Hypothalamus (tissue), 51 donors: ENCODE measurements at regions not wholly inside any gene's neighbourhood (a gene's known extent, or its start where the extent isn't known, plus 50 kb on each side); places are given as distances from the start of the nearest gene placed in this dataset.
"Not testable (repeated sequence)": the region's sequence is repeated elsewhere in the genome, so short reads cannot be mapped to it uniquely, and the experiment has no call there.

Experiments
- DNase-seq, 51 donors: peaks; one replicate each; lab custom pipeline; 2025; lab: John Stamatoyannopoulos, UW

DNA sequence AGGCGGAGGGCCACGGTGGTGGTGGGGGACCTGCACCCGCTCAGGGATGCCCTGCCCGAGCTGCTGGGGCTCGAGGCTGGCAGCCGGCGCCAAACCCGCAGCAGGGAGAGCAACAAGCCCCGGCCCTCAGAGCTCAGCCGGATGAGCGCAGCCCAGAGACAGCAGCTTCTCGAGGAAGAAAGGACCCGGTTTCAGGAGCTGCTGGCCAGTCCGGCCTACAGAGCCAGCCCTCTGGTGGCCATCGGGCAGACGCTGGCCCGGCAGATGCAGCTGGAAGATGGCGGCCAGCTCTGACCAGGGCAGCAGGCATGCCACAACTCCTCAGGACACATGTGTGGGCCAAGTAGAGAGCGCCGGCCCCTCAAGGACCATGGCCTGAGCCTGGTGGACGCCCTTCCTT, 484.4 kb downstream of the TUBA3C start:
- not testable (repeated sequence) for DNase-seq

DNA sequence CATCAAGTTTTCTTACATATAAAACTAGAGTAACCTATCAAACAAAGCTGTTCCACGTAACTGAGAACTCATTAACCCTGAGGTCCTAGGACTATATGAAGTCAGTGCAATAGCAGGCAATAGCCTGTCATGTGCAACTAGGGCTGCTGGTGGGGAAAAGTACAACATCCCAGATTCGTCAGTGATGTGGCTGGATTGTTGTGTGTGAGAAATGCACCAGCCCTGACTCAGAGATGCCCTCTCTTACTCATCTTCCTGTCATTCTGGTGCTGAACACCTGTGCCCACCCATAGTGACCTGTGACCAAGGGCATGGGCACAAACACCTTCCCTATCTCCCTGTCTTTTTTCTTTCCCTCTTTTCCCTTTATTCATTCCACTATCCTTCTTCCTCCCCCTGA, 504.2 kb downstream of the TUBA3C start:
- not testable (repeated sequence) for DNase-seq

DNA sequence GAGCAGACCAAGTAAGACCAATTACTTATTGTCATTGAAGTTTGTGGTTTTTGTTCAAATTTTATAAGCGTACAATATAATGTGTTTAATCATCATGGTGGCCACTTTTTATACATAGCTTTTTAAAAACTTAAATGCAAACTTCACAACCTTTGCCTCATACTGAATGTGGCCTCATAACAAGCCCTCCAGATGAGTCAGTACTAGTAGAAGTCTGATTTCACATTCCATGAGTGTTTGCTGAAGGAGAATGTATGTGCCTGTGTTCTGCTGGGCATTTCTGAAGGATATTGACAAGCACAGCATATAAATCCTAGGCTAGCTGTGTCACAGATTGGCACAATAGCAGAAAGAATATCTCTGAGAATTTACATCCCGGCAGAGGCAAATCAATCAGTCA, 506.4 kb downstream of the TUBA3C start:
- DNase-seq = not testable (repeated sequence)

DNA sequence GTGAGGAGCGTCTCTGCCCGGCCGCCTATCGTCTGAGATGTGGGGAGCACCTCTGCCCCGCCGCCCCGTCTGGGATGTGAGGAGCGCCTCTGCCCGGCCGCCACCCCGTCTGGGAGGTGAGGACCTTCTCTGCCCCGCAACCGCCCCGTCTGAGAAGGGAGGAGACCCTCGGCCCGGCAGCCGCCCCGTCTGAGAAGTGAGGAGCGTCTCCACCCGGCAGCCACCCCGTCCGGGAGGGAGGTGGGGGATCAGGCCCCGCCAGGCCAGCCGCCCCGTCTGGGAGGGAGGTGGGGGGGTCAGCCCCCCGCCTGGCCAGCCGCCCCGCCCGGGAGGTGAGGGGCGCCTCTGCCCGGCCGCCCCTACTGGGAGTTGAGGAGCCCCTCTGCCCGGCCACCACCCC, 507.8 kb downstream of the TUBA3C start:
- DNase-seq = not testable (repeated sequence)

DNA sequence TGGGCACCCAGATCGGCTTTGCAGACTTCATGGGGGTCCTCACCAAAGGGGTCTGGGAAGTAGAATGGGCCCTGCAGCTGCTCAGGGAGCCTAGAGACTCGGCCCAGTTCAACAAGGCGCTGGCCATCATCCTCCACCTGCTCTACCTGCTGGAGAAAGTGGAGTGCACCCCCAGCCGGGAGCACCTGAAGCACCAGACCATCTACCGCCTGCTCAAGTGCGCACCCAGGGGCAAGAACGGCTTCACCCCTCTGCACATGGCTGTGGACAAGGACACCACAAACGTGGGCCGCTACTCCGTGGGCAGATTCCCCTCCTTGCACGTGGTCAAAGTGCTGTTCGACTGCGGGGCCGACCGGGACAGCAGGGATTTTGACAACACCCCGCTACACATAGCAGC, 515.0 kb downstream of the TUBA3C start:
- not testable (repeated sequence) for DNase-seq

DNA sequence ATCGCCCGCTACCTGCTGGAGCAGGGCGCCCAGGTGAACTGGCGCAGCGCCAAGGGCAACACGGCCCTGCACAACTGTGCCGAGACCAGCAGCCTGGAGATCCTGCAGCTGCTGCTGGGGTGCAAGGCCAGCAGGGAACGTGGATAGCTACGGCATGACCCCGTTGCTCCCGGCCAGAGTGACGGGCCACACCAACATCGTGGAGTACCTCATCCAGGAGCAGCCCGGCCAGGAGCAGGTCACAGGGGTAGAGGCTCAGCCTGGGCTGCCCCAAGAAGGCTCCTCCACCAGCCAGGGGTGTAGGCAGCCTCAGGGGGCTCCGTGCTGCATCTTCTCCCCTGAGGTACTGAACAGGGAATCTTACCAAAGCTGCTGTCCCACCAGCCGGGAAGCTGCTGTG, 515.9 kb downstream of the TUBA3C start:
- not testable (repeated sequence) for DNase-seq

DNA sequence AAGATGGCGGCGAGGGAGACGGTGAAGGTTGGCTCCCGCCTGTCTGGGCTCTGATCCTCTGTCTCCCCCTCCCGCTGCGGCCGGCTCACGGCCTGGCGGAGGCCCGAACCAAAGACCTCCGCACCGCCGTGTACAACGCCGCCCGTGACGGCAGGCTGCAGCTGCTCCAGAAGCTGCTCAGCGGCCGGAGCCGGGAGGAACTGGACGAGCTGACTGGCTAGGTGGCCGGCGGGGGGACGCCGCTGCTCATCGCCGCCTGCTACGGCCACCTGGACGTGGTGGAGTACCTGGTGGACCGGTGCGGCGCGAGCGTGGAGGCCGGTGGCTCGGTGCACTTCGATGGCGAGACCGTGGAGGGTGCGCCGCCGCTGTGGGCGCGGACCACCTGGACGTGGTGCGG, 516.5 kb downstream of the TUBA3C start:
- not testable (repeated sequence) for DNase-seq

DNA sequence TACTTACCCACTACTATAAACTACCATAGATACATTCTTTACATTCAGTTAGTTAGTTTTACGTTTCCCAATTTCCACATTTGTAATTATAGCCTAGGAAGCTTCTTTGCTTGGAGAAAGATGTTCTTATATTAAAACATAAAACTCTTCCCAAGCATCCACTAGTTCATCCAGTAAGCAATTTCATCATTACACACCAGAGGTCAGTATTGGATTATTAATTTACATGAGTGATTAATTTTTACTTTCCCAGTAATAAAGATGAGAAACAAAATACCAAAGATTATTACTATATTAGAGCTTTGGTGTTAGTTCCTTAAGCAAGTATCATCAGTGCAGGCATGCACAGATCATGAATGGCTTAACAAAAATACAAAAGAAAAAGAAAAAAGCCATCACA, 518.4 kb downstream of the TUBA3C start:
- DNase-seq = not testable (repeated sequence)

DNA sequence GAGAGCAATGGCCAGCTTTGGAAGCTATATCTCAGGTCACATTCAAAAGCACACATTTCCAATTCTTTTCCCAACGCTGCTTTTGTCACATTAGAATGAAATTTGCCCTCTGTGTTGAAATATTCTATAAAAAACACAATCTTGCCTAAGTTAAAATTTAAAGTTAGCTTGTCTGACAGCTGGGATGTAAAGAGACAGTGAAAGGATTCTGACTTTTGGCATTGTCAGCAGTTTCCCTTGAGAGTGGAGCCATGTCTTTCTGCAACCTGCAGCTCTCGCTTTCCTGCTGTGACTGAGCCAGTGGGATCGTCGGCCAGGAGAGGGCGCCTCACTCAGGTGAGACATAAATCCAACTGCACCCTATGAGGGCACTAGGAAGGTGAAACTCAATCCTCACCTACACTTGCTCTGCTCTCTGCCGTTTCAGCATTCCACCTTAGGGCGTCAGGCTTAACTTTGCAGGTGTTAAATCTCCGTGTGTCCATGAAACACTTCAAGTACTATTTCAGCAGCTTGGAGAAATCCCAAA, 537.9 kb downstream of the TUBA3C start:
- DNase-seq = not testable (repeated sequence)

DNA sequence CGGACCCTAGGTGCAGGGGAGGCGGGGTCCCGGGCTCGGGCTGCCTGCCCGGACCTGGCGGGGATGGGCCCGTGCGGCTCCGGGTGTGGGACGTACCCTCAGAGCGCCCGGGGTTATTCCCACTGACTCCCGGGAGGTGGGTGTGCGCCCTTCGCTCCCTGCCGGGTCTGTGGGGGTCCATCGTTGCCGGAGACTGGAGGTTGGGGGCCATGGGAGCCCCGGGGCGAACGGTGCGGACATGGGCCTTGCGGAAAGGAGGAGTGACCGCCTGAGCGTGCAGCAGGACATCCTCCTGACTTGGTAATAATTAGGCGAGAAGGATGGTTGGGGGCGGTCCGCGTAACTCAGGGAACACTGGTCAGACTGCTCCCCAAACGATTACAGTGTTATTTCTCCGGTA, 552.7 kb downstream of the TUBA3C start:
- not testable (repeated sequence) for DNase-seq

DNA sequence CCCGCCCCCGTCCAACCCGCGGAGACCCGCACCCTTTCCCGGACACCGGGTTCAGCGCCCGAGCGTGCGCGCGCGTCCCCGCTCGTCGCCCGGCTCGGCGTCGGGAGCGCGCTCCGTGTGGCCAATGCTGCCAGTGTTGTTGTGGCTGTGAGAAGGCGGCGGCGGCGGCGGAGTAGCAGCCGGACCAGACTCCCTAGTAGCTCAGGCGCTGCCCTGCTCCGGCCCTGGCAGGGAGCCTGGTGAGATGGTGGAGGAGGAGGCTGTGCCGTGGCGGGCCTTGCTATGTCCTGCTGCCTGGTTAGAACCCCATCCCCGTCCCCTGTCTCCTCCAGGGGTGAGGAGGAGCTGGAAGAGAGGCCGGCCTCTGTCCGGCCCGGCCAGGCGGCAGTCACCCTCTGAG, 553.2 kb downstream of the TUBA3C start:
- no peak for DNase-seq

DNA sequence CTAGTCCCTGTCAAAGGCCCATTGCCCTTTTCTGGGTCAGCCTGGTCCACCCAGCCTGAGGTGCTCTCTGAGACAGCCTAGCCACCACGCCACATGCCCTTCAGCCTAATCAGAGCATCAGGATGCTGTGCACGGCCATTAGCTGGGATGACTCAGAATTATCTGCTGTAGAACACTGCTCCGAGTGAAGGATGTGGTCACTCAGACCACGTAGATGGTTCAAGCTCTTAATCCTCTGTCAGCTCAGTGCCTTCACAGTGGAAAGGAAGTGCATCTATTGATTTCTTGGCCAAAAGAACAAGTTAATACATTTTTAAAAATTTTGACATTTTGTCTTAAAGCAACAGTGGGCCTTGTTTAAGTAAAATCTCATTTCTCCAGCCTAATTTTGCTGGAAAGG, 557.6 kb downstream of the TUBA3C start:
- not testable (repeated sequence) for DNase-seq

DNA sequence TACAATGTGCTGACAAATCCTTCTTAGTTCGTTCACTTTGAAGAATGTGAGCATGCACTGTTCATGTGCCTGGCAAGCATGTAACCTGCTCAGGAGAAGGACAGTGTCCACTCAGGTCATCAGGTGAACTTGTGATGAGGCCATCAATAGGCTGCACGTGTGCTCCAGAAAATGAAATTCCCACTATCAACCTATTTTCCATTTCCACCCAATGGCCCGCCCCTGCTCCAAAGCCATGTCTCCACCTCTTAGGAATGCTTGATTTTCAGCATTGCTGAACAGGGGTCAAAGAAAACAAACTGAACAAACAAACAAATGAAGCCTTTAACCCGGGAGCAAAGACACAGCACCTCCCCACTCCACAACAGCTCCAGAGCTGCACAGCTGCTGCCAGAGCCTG, 563.2 kb downstream of the TUBA3C start:
- not testable (repeated sequence) for DNase-seq

DNA sequence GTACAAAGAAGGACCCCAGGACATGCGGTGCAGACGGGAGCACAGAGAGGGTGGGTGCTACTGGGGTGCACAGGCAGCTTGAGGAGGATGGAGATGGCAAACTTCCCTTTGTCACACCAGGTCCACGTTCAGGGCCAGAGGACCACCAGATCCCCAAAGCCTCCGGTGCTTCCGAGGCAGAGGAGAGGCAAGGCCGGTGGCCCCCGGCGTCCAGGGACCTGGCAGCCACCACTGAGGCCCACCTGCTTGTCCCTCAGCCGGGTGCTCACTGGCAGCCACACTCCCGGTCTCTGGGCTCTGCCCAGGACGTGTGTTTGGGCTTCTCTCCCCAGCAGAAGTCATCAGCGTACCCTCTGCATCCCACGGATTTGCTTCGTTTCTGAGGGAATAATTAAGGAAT, 571.1 kb downstream of the TUBA3C start:
- DNase-seq = not testable (repeated sequence)

DNA sequence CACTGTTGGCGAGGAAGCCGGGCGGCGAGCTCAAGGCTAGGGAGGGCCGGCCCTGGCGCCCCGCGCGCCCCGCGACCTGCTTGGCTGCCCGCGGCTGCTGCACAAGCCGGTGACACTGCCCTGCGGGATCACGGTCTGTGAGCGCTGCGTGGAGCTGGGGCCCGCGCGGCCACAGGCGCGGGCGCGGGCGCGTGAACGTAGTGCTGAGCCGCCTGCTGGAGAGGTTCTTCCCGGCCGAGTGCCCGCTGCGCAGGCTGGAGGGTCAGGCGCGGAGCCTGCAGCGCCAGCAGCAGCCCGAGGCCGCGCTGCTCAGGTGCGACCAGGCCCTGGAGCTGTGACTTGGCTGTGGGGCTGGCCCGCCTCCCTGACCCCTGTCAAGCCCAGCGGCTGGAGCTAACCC, 572.3 kb downstream of the TUBA3C start:
- DNase-seq = not testable (repeated sequence)

DNA sequence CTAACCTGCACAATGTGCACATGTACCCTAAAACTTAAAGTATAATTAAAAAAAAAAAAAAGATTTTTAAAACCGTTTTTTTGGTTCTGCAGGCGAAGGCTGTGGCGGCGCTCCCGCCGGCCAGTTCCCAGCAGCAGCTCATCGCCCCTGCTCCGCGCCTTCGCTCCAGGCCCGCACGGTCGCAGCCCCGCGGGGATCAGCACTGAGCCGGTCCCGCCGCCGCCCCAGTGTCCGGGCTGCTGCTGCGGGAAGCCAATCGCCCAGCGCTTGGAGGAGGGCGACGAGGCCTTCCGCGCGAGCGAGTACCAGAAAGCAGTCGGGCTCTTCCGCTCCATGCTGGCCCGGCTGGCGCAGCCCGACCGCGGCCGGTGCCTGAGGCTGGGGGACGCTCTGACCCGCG, 572.8 kb downstream of the TUBA3C start:
- not testable (repeated sequence) for DNase-seq

DNA sequence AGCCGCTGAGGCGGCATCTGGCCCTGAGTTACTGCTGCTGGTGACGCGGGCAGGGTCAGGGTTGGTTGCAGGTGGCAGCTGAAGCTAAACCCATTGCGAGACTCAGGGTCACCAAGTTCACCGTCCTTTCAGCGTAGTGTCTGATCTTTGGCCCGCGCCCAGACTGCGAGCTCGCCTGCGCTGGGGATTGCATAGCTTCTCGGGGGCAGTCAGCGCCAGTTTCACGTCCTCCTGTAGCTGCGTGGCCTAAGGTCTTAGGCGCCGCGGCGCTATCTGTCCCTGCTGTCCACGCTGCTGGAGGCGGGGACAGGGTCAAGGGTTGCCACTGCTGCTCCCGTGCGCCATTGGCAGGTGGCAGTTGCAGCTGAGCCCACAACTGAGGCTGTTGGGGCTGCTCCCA, 581.3 kb downstream of the TUBA3C start:
- DNase-seq = not testable (repeated sequence)

DNA sequence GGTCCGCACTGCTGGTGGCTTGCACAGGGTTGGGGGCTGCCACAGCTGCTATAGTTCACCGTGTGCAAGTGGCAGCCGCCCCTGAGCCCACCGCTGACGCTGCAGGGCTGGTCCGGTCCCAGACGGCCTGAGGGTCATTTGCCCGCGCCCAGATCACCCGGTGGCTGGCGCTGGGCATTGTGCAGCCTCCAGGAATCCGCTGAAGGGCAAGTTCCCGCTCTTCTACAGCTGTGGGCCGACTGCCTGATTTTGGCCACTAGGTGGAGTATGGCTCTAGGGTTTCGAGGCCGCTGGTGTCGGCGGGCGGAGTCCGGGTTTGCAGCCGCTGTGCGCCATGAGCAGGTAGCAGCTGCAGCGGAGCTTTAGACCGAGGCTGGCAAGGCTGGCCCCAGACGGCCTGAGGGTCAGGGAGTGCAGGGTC, 581.8 kb downstream of the TUBA3C start:
- DNase-seq = peak in 3 of 51 donors; percentile 0 to 32 (median 14)

DNA sequence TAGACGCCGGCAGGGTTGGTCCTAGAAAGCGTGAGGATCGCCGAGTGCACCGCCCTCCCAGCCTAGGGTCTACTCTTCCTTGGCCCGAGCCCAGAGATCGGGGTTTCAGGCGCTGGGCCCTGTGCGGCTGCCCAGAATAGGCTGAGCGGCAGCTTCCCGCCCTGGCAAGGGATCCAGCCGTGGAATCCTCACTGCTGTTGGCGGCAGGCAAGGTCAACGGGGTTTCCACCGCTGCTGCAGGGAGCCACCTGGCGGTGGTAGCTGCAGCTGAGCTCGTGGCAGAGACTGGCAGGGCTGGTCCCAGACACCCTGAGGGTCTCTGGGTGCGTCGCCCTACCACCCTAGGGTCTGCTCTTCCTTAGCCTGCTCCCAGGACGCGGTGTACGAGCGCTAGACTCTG, 583.1 kb downstream of the TUBA3C start:
- peak in 8 of 51 donors; percentile 0 to 55 (median 3) for DNase-seq

DNA sequence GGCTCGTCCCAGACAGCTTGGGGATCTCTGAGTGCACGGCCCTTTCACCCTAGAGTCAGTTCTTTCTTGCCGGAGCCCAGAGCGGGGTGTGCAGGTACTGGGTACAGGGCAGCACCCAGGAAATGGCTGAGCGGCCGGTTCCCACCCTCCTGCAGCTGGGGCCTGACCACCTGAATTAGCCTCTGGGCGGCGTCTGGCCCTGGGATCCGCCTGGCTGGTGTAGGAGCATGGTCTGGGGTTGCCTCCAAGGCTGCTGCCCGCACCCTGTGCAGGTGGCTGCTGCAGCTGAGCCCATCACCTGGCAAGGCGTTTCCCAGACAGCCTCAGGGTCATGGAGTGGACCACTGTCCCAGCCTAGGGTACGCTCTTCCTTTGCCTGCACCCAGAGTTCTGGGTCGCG, 583.7 kb downstream of the TUBA3C start:
- DNase-seq = not testable (repeated sequence)

DNA sequence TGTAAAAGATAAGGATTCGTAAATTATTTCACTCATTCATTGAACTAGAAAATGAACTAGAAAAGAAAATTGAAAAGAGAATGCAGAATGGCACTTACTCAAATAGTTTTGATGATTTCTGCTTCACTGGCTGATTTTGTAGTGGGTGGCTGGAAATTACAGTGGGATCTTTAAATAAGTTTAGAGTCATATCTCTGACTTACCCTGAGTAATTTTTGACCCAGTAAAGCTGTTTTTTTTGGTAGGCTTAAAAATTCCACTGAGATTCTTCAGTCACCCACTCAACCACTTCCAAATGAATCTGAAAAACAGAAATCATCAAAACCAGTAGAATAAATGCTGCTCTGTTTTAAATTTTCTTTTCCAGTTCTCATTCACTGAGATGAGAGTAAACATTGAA, 604.5 kb downstream of the TUBA3C start:
- DNase-seq = not testable (repeated sequence)

DNA sequence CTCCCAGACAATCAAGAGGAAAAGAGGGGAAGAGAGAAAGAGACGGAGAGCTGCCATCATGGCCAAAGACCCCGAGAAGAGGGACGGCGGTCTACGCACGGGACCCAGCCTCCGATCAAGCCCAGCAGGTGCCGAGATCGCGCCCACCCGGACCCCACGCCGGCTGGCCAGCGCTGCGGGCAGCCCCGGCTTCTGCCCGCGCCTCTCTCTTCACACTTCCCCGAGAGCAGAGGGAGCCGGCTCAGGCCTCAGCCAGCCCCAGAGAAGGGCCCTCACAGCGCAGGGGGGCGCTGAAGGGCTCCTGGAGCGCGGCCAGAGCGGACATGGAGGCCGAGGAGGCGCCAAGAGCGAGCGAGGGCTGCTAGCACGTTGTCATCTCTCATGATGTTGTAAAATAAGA, 613.7 kb downstream of the TUBA3C start:
- DNase-seq = not testable (repeated sequence)
